Esophagus mucosa (tissue), 1 donor: ENCODE measurements at regions not wholly inside any gene's neighbourhood (a gene's known extent, or its start where the extent isn't known, plus 50 kb on each side); places are given as distances from the start of the nearest gene placed in this dataset.

Source experiments
- ATAC-seq: fragments of 200-7000 bp; cut with Tn5 transposase; one replicate; pipeline ENCODE4 v1.9.1; 2020
- donor health status: DM: yes; HTN: yes; CAD: no.

- ATAC-seq = no peak
Measured at GRCh38 chr2:49480520-49480919, 326.2 kb upstream of the FSHR start.

- ATAC-seq = no peak
Measured at GRCh38 chr2:49465157-49465831, 311.0 kb upstream of the FSHR start.

DNA sequence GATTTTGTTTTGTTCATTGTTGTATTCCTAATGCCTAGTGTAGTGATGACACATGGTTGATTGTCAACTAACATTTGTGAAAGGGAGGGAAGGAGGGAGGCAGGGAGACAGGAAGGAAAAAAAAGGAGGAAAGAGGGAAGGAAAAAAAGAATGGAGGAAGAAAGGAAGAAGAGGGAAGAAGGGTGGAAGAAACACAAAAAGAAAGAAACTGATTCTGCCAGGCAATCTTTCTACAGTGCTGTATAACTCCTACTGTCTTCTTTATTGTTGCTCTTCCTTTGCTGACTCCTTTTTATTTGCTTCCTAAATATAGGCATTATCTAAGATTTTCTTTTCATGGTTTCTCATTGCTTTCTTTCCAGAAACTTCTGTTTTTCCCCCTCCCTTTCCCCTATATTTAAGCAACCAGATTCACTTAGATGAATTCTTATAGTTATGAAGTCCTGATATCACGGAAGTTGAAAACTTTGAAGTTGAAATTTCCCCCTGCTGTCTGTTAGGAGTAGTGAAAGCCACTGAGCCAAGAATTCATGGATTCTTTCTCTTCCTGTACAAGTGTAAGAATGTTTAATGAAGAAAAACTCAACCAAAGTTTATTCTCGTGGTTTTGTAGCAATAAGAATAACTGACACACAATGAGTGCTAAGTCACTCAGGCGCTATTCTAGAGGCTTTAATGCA lies 305.1 kb upstream of the FSHR start:
- no peak for ATAC-seq

- no peak for ATAC-seq
Measured at GRCh38 chr2:49444005-49444404, 289.7 kb upstream of the FSHR start.

GRCh38 chr2:49426996-49427395 lies 272.7 kb upstream of the FSHR start:
- ATAC-seq = no peak

- ATAC-seq = no peak
Measured at GRCh38 chr2:49416252-49416651, 261.9 kb upstream of the FSHR start.

GRCh38 chr2:49404108-49404507 lies 249.8 kb upstream of the FSHR start:
- no peak for ATAC-seq

GRCh38 chr2:49403637-49404036 lies 249.3 kb upstream of the FSHR start:
- no peak for ATAC-seq

GRCh38 chr2:49379406-49379805 lies 225.1 kb upstream of the FSHR start:
- ATAC-seq = no peak

GRCh38 chr2:49371128-49371701 lies 216.9 kb upstream of the FSHR start:
- ATAC-seq = no peak

DNA sequence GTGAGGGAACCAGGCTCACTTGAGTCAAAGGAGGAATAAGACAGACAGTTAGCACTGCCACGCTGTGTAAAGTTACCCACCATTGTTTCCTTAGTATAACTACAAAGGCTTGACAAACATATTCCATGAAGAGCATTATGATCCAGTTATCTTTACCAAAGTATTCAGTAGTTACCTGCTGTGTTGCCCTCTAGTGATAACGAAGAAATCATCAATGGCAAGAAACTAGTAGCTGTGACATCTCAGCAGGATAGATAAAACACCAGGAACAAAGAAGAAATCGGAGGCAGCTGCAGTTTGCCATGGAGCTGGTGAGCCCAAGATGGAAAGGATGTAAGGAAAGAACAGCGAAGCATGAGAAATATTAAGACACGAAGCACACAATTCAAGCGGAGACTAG lies 215.3 kb upstream of the FSHR start:
- ATAC-seq = no peak

GRCh38 chr2:49369101-49369500 lies 214.8 kb upstream of the FSHR start:
- no peak for ATAC-seq

DNA sequence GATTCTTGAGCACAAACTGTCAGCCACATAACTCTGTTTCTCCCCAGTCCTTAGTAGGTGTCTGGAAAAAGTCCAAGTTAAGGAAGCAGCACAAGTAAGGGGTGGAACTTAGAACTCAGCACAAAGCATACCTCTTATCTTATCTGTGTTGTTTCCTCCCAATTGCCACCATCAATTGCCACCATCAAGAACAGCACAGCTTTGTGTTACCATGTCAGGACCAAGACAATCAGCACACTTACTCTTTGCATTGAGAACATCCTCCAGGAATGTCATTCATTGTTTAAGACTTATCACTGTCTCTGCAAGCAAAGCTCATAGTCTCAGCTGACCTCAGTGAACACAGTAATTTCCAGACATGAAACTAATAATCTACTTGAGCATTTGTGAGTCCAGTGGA lies 212.7 kb upstream of the FSHR start:
- no peak for ATAC-seq

GRCh38 chr2:49360407-49360767 lies 206.1 kb upstream of the FSHR start:
- ATAC-seq = no peak

DNA sequence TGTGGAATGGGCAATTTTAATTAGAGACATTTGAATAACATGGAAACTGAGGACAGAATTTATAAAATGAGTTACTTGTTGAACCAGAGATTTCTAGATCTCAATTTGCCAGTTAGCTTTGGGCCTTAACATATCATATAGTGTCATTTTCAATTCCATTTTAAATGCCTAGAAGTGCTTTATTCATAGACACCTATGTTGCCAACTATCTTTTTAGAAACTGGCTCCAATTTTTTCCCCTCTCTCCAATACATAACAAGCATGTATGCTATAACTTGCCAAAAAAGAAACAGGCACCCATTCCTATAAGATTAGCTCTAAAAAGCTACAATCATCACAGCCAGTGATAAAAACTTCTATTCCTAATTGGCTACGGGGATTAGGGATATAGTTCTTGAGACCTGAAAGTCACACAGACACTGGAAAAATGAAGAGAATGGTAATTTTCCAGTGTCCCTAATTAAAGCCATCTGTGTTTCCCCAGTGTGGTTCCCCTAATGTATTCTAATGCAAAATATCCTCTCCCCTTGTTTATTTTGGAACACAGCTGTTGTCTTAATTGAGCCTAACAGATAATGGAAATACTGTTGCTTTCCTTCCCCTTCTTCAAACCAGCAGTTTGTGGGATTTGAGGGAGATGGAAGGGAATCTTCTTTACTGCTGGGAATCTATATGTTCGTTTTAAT lies 205.5 kb upstream of the FSHR start:
- ATAC-seq = no peak

- no peak for ATAC-seq
Measured at GRCh38 chr2:49355611-49356010, 201.3 kb upstream of the FSHR start.

- ATAC-seq = no peak
Measured at GRCh38 chr2:49351560-49351959, 197.2 kb upstream of the FSHR start.

GRCh38 chr2:49343638-49344037 lies 189.3 kb upstream of the FSHR start:
- ATAC-seq = no peak

DNA sequence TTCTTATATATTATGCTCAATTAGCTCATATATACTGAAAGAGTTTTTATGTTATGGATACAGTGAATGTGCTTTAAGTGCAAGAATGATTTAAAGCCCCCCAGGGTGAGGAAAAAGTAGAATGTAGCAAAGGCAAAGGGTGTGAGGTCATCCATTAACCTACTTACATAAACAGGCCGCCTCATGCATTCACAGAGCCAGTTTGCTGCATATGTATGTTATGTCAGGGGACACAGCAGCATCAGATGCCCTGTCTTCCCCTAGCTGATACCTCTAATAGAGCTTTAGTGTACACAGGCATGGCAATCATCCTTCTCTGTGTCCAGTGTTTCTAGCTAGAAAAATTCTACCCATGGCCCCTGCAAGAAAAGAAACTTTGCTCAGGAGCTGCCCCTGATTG lies 187.8 kb upstream of the FSHR start:
- ATAC-seq = no peak

DNA sequence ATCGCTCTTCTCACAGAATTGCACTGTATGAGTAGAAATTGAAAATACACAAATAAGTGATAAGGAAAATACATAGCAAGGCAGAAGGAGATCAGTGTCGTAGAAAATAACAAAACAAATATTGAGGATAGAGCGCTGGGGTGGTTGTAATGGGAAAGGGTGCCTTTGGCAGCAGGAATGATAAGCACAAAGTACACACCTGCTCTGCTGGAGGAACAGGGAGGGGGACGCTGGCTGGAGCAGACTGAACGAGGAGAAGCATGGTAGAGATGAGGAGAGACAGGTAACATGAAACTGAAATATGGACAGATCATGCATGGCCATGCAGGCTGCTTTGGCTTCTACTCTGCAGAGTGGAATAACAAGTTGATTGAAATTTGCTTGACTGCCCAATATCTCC lies 181.2 kb upstream of the FSHR start:
- no peak for ATAC-seq

GRCh38 chr2:49332415-49332814 lies 178.1 kb upstream of the FSHR start:
- no peak for ATAC-seq

DNA sequence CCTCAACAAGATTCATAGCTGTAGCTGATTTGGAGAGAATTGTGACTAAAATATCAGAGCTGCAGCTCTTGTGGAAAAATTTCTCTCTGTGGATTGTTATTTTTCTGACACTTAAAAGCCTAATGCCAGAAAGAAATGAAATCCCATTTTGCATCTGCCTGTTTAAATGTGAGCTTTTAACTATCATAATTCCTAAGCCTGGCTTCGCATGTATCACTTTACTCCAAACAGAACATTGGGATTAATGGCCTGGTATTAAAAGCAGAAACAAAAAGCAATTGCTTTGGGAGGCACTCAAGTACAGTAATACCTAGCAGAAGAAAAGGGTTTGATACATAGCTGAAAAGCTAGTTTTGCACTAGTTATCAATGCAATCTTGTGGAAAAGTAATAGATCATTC lies 164.2 kb upstream of the FSHR start:
- no peak for ATAC-seq

- no peak for ATAC-seq
Measured at GRCh38 chr2:49309461-49309860, 155.1 kb upstream of the FSHR start.

DNA sequence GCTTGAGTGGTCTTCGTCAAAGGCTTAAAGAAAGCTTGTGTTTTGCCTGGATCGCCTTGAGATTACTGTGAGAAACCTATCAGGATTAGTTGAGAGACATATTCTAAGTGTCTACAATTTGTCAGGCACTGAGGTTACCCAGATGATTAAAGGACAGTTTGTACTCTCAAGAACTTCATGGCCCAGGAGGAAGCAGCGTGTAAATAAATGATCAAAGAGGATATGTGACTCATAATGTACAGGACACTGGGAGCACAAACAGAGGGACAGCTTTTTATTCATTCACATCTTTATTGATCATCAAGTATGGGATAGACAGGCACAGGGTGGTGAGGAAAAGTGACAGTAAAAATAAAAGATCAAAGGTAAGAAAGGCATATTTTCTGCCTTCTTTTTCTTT lies 152.6 kb upstream of the FSHR start:
- no peak for ATAC-seq
